OCI-LY7 (cell line): ENCODE measurements at regions not wholly inside any gene's neighbourhood (a gene's known extent, or its start where the extent isn't known, plus 50 kb on each side); places are given as distances from the start of the nearest gene placed in this dataset.

Experiments used
- BruUV-seq: library from RNA; stranded (reverse); fragments of 400-500 nt; replicated peaks from 2 replicates; lab custom pipeline; 2021; lab: Mats Ljungman, UMichigan
- CTCF ChIA-PET: fragments of 300-600 bp; sonication (Branson Sonifier 250); formaldehyde crosslinking; loops from one replicate; lab custom pipeline; 2022; ENCODE audit warnings: antibody characterized with exemption; ENCODE audit not compliant: unreplicated experiment; lab: Charles Lee
- POLR2A ChIA-PET: fragments of 300-600 bp; sonication (Branson Sonifier 250); formaldehyde crosslinking; loops from one replicate; lab custom pipeline; 2022; ENCODE audit warnings: antibody characterized with exemption; lab: Charles Lee
- DNase-seq: peaks from one replicate; pipeline ENCODE4 v3.0.0-alpha.2; 2015; ENCODE audit warnings: low spot score
- H2AFZ ChIP-seq: fragments of 200-600 bp; sonication (generic), shearing (Covaris generic); 2 replicates; pipeline ENCODE4 v1.6.1; 2014; ENCODE audit warnings: mild to moderate bottlenecking, antibody characterized with exemption, low read length, moderate library complexity
- H3K27ac ChIP-seq: fragments of 200-600 bp; sonication (generic); 2 replicates; pipeline ENCODE4 v1.5.1; 2014; ENCODE audit warnings: mixed run types, low read depth, mild to moderate bottlenecking, moderate library complexity, low read length, inconsistent platforms; ENCODE audit not compliant: poor library complexity, severe bottlenecking
- H3K36me3 ChIP-seq: fragments of 200-600 bp; sonication (generic); 2 replicates; pipeline ENCODE4 v1.6.1; 2014; ENCODE audit warnings: mild to moderate bottlenecking, antibody characterized with exemption, low read length, moderate library complexity, mixed read lengths; ENCODE audit not compliant: insufficient read depth
- H3K4me1 ChIP-seq: fragments of 200-600 bp; sonication (generic); 2 replicates; pipeline ENCODE4 v1.5.1; 2014; ENCODE audit warnings: mild to moderate bottlenecking, low read length; ENCODE audit not compliant: insufficient read depth, poor library complexity, severe bottlenecking
- H3K4me2 ChIP-seq: fragments of 200-600 bp; sonication (generic); 2 replicates; pipeline ENCODE4 v1.6.1; 2014; ENCODE audit warnings: mild to moderate bottlenecking, low read length
- H3K4me3 ChIP-seq: fragments of 200-600 bp; sonication (generic); 2 replicates; pipeline ENCODE4 v1.5.1; 2014; ENCODE audit warnings: mild to moderate bottlenecking, low read depth, low read length; ENCODE audit not compliant: poor library complexity, severe bottlenecking
- H3K79me2 ChIP-seq: fragments of 200-600 bp; sonication (generic); 2 replicates; pipeline ENCODE4 v1.6.1; 2016; ENCODE audit warnings: low read depth, mild to moderate bottlenecking, low read length, moderate library complexity, mixed read lengths; ENCODE audit not compliant: insufficient read depth
- H3K9me2 ChIP-seq: fragments of 200-600 bp; sonication (generic); 2 replicates; pipeline ENCODE4 v1.6.1; 2016; ENCODE audit warnings: mild to moderate bottlenecking, low read length, mixed read lengths; ENCODE audit not compliant: insufficient read depth
- H3K9me3 ChIP-seq: fragments of 200-600 bp; sonication (generic); 2 replicates; pipeline ENCODE4 v1.6.1; 2014; ENCODE audit warnings: mild to moderate bottlenecking, mixed run types, low read length, mixed read lengths
- H4K20me1 ChIP-seq: fragments of 200-600 bp; sonication (generic); 2 replicates; pipeline ENCODE4 v1.6.1; 2014; ENCODE audit warnings: mild to moderate bottlenecking, antibody characterized with exemption, low read length, moderate library complexity, mixed read lengths; ENCODE audit not compliant: insufficient read depth
- CTCF ChIP-seq: fragments of 200-600 bp; sonication (generic); conservative IDR thresholded peaks from 2 replicates; pipeline ENCODE4 v1.5.1; 2014; ENCODE audit warnings: mild to moderate bottlenecking, antibody characterized with exemption, low read length, moderate library complexity, mixed read lengths
- EZH2phosphoT487 ChIP-seq: fragments of 200-600 bp; sonication (generic); IDR thresholded peaks from 2 replicates; pipeline ENCODE4 v1.6.1; 2018; ENCODE audit warnings: low read depth, borderline replicate concordance, mild to moderate bottlenecking, mixed run types, antibody characterized with exemption, low read length, moderate library complexity, mixed read lengths
- intact Hi-C: fragments of 100-400 bp; cut with micrococcal nuclease; formaldehyde crosslinking; loops from one replicate; pipeline ENCODE4 v1.10.0; 2022; ENCODE audit not compliant: unreplicated experiment

- Histone ChIP-seq H3K79me2 (no peaks in the 10 kb centered on the region), H2AFZ (no peak overlapping the region), H4K20me1 (no peaks in the 10 kb centered on the region), H3K36me3 (no peaks in the 10 kb centered on the region), H3K4me2 (no peak overlapping the region), H3K9me3 (no peaks in the 10 kb centered on the region), H3K27ac (no peak overlapping the region), H3K4me1 (no peaks in the 10 kb centered on the region), H3K4me3 (no peak overlapping the region), H3K9me2 (no peaks in the 10 kb centered on the region)
- ChIA-PET POLR2A (interaction anchor here (0.6 kb wide), 1 partner anchor 62 kb away, joined by 3 read pairs; no protein-coding TSS in a partner anchor), CTCF (no interaction called here)
- no TSS peak for BruUV-seq
- no peak for DNase-seq
- intact Hi-C loops: no loop called here
- no peak for TF ChIP-seq EZH2phosphoT487
- no peak for TF ChIP-seq CTCF
Observed at GRCh38 chr20:40195742-40196141, 493.3 kb downstream of the MAFB start.

- intact Hi-C loops: no loop called here
- H2AFZ ChIP-seq: no peak overlapping the region
- no peak overlapping the region for H3K4me3 ChIP-seq
- no peaks in the 10 kb centered on the region for H3K4me1 ChIP-seq
- ChIA-PET POLR2A (no interaction called here), CTCF (no interaction called here)
- H3K9me3 ChIP-seq: no peaks in the 10 kb centered on the region
- no peak overlapping the region for H3K27ac ChIP-seq
- H3K36me3 ChIP-seq: no peaks in the 10 kb centered on the region
- no peak overlapping the region for H3K4me2 ChIP-seq
- no peak for TF ChIP-seq CTCF
- TF ChIP-seq EZH2phosphoT487: no peak
- DNase-seq: no peak
- BruUV-seq: no TSS peak
- no peaks in the 10 kb centered on the region for H4K20me1 ChIP-seq
- H3K9me2 ChIP-seq: no peaks in the 10 kb centered on the region
- H3K79me2 ChIP-seq: no peaks in the 10 kb centered on the region
Observed at GRCh38 chr20:40192529-40192928, 496.5 kb downstream of the MAFB start.

GRCh38 chr20:40192081-40192480 lies 497.0 kb downstream of the MAFB start:
- no peak overlapping the region for H3K4me3 ChIP-seq
- no peaks in the 10 kb centered on the region for H3K36me3 ChIP-seq
- DNase-seq: no peak
- no peaks in the 10 kb centered on the region for H3K9me3 ChIP-seq
- no peaks in the 10 kb centered on the region for H3K4me1 ChIP-seq
- H2AFZ ChIP-seq: no peak overlapping the region
- CTCF ChIA-PET: no interaction called here
- no peak overlapping the region for H3K27ac ChIP-seq
- TF ChIP-seq CTCF (no peak), EZH2phosphoT487 (no peak)
- no peaks in the 10 kb centered on the region for H3K9me2 ChIP-seq
- H3K4me2 ChIP-seq: no peak overlapping the region
- POLR2A ChIA-PET: no interaction called here
- no peaks in the 10 kb centered on the region for H4K20me1 ChIP-seq
- no TSS peak for BruUV-seq
- intact Hi-C loops: no loop called here
- H3K79me2 ChIP-seq: no peaks in the 10 kb centered on the region
